Left forelimb (tissue), 1 donor: ENCODE measurements at regions not wholly inside any gene's neighbourhood (a gene's known extent, or its start where the extent isn't known, plus 50 kb on each side); places are given as distances from the start of the nearest gene placed in this dataset.

Experiments used
- DNase-seq: peaks from one replicate; pipeline ENCODE4 v3.0.0-alpha.2; 2018; ENCODE audit warnings: low spot score

- DNase-seq, result no peak
Measured at GRCh38 chr2:237170020-237170419, 84.3 kb downstream of the COPS8 start.

- DNase-seq, result no peak
Measured at GRCh38 chr2:237171396-237171795, 85.7 kb downstream of the COPS8 start.

- no peak for DNase-seq
Measured at GRCh38 chr2:237171881-237172280, 86.2 kb downstream of the COPS8 start.

- DNase-seq, result no peak
Measured at GRCh38 chr2:237177052-237177451, 91.4 kb downstream of the COPS8 start.

GRCh38 chr2:237177986-237178385 is 92.3 kb downstream of the COPS8 start:
- no peak for DNase-seq

- no peak for DNase-seq
Measured at GRCh38 chr2:237178396-237178795, 92.7 kb downstream of the COPS8 start.

- DNase-seq, result no peak
Measured at GRCh38 chr2:237179161-237179560, 93.5 kb downstream of the COPS8 start.

- DNase-seq, result no peak
Measured at GRCh38 chr2:237180187-237180586, 94.5 kb downstream of the COPS8 start.

- no peak for DNase-seq
Measured at GRCh38 chr2:237180987-237181386, 95.3 kb downstream of the COPS8 start.

GRCh38 chr2:237181844-237182243 is 96.2 kb downstream of the COPS8 start:
- DNase-seq, result no peak

GRCh38 chr2:237182422-237183123 is 96.9 kb downstream of the COPS8 start:
- DNase-seq, result no peak

- no peak for DNase-seq
Measured at GRCh38 chr2:237184192-237184918, 98.7 kb downstream of the COPS8 start.

GRCh38 chr2:237184919-237185552 is 99.3 kb downstream of the COPS8 start:
- no peak for DNase-seq

GRCh38 chr2:237185553-237185925 is 99.8 kb downstream of the COPS8 start:
- no peak for DNase-seq

GRCh38 chr2:237189799-237190198 is 104.1 kb downstream of the COPS8 start:
- DNase-seq, result no peak

GRCh38 chr2:237190966-237191713 is 105.5 kb downstream of the COPS8 start:
- no peak for DNase-seq

GRCh38 chr2:237191714-237192081 is 106.0 kb downstream of the COPS8 start:
- DNase-seq, result no peak

GRCh38 chr2:237192881-237193280 is 107.2 kb downstream of the COPS8 start:
- DNase-seq, result no peak

- DNase-seq, result no peak
Measured at GRCh38 chr2:237193436-237193835, 107.7 kb downstream of the COPS8 start.

GRCh38 chr2:237194081-237194480 is 108.4 kb downstream of the COPS8 start:
- DNase-seq, result no peak

- no peak for DNase-seq
Measured at GRCh38 chr2:237194906-237195305, 109.2 kb downstream of the COPS8 start.

GRCh38 chr2:237195396-237196120 is 109.9 kb downstream of the COPS8 start:
- no peak for DNase-seq
